Endothelial cell of umbilical vein (primary cell): ENCODE measurements at regions not wholly inside any gene's neighbourhood (a gene's known extent, or its start where the extent isn't known, plus 50 kb on each side); places are given as distances from the start of the nearest gene placed in this dataset.
A peak's percentile ranks its signal among the peaks of the same experiment; 100 is the strongest.

ENCODE experiments used
- BruUV-seq: library from RNA; stranded (reverse); fragments of 400-500 nt; replicated peaks from 2 replicates; lab custom pipeline; 2021; lab: Mats Ljungman, UMichigan
- CTCF ChIA-PET: fragments of 300-600, 350-600 bp; sonication (Branson Sonifier 250); formaldehyde crosslinking; loops from one replicate; lab custom pipeline; 2021; ENCODE audit warnings: antibody characterized with exemption, inconsistent platforms; lab: Charles Lee
- POLR2A ChIA-PET: fragments of 300-600, 350-600 bp; sonication (Branson Sonifier 250); formaldehyde crosslinking; loops from one replicate; lab custom pipeline; 2021; ENCODE audit warnings: antibody characterized with exemption, inconsistent platforms; lab: Charles Lee
- DNase-seq: peaks from one replicate; pipeline ENCODE4 v3.0.0-alpha.2; 2011; ENCODE audit warnings: low read depth, low spot score
- FAIRE-seq: peaks from 2 replicates; lab custom pipeline; 2011; peaks lifted over from hg19 to GRCh38; lab: Jason Lieb, UNC
- H2AFZ ChIP-seq: 2 replicates; pipeline ENCODE4 v1.6.0; 2012; ENCODE audit warnings: low read depth, low read length, control low read depth, inconsistent platforms
- H3K27ac ChIP-seq: 2 replicates; pipeline ENCODE4 v1.5.1; 2011; ENCODE audit warnings: low read depth, mild to moderate bottlenecking, control low read depth, low read length, moderate library complexity; ENCODE audit not compliant: insufficient read depth
- H3K27me3 ChIP-seq, 2 experiments: 2 replicates each; pipeline versions ENCODE4 v1.6.0 to v1.6.1; 2011; ENCODE audit warnings: low read length in 2 of 2, mixed read lengths in 1 of 2; ENCODE audit not compliant: control insufficient read depth in 2 of 2, insufficient read depth in 2 of 2
- H3K36me3 ChIP-seq, 2 experiments: 2 replicates in 1 of 2; 3 replicates in 1 of 2; pipeline ENCODE4 v1.5.1; 2011; ENCODE audit warnings: low read length in 2 of 2, mild to moderate bottlenecking in 1 of 2, moderate library complexity in 1 of 2; ENCODE audit not compliant: control insufficient read depth in 2 of 2, insufficient read depth in 2 of 2; ENCODE audit errors: extremely low read depth in 1 of 2
- H3K4me1 ChIP-seq: 3 replicates; pipeline ENCODE4 v1.5.1; 2011; ENCODE audit warnings: mild to moderate bottlenecking, low read length; ENCODE audit not compliant: control insufficient read depth, insufficient read depth; ENCODE audit errors: extremely low read depth
- H3K4me2 ChIP-seq: 2 replicates; pipeline ENCODE4 v1.6.1; 2011; ENCODE audit warnings: low read length, control low read depth, mixed read lengths; ENCODE audit not compliant: insufficient read depth
- H3K4me3 ChIP-seq, 3 experiments: fragments of 200-600 bp in 1 of 3; sonication (generic), shearing (Covaris generic) in 1 of 3; replicated peaks in 1 of 3; 2 replicates each; pipeline ENCODE4 v1.5.1; 2011 to 2016; ENCODE audit warnings: control low read depth in 3 of 3, low read length in 3 of 3, mild to moderate bottlenecking in 2 of 3, inconsistent platforms in 1 of 3, low read depth in 1 of 3, moderate library complexity in 1 of 3; ENCODE audit not compliant: insufficient read depth in 1 of 3
- H3K79me2 ChIP-seq: 2 replicates; pipeline ENCODE4 v1.6.0; 2012; ENCODE audit warnings: low read length, inconsistent platforms; ENCODE audit not compliant: control insufficient read depth, insufficient read depth
- H3K9ac ChIP-seq: replicated peaks from 2 replicates; pipeline ENCODE3; 2011; ENCODE audit warnings: low read length, control low read depth; ENCODE audit not compliant: insufficient read depth; ENCODE audit errors: extremely low read depth
- H3K9me1 ChIP-seq: replicated peaks from 3 replicates; pipeline ENCODE4 v1.6.0; 2011; ENCODE audit warnings: mild to moderate bottlenecking, low read length; ENCODE audit not compliant: control insufficient read depth, insufficient read depth; ENCODE audit errors: extremely low read depth
- H3K9me3 ChIP-seq: replicated peaks from 2 replicates; pipeline ENCODE4 v1.5.1; 2012; ENCODE audit warnings: low read length, inconsistent platforms; ENCODE audit not compliant: control insufficient read depth, insufficient read depth
- H4K20me1 ChIP-seq: replicated peaks from 2 replicates; pipeline ENCODE3; 2011; ENCODE audit warnings: mild to moderate bottlenecking, low read length; ENCODE audit not compliant: control insufficient read depth, insufficient read depth; ENCODE audit errors: extremely low read depth
- EZH2 ChIP-seq: IDR thresholded peaks from 2 replicates; pipeline ENCODE4 v1.6.1; 2012; ENCODE audit warnings: borderline replicate concordance, low read depth, mild to moderate bottlenecking, moderate library complexity, low read length, inconsistent platforms; ENCODE audit not compliant: severe bottlenecking
- FOS ChIP-seq: IDR thresholded peaks from 2 replicates; pipeline ENCODE4 v1.6.1; 2011; ENCODE audit warnings: mild to moderate bottlenecking, low read length, moderate library complexity, borderline replicate concordance; ENCODE audit not compliant: insufficient read depth
- GATA2 ChIP-seq: IDR thresholded peaks from 2 replicates; pipeline ENCODE4 v1.7.0; 2011; ENCODE audit warnings: low read depth, mild to moderate bottlenecking, moderate library complexity, mixed read lengths, low read length; ENCODE audit not compliant: insufficient read length, insufficient read depth
- JUN ChIP-seq: IDR thresholded peaks from 2 replicates; pipeline ENCODE4 v1.6.1; 2011; ENCODE audit warnings: borderline replicate concordance, low read depth; ENCODE audit not compliant: insufficient read length, insufficient read depth
- MAX ChIP-seq: IDR thresholded peaks from 2 replicates; pipeline ENCODE4 v1.6.1; 2011; ENCODE audit not compliant: insufficient read depth, insufficient read length
- MYC ChIP-seq: IDR thresholded peaks from one replicate; pipeline ENCODE4 v1.6.1; 2011; ENCODE audit warnings: mild to moderate bottlenecking, low read depth, low read length
- POLR2A ChIP-seq: IDR thresholded peaks from 2 replicates; pipeline ENCODE4 v1.6.1; 2012; ENCODE audit warnings: low read depth, mild to moderate bottlenecking, control low read depth, low read length
- POLR2AphosphoS5 ChIP-seq: IDR thresholded peaks from 2 replicates; pipeline ENCODE4 v1.6.1; 2012; ENCODE audit warnings: low read depth, mild to moderate bottlenecking, control low read depth, low read length, moderate library complexity; ENCODE audit not compliant: insufficient read depth
- dilution Hi-C: fragments of 300-500 bp; cut with MboI; formaldehyde crosslinking; loops from one replicate; pipeline ENCODE4 v1.15.0; 2019; ENCODE audit warnings: low sequenced_read_pairs; ENCODE audit not compliant: extremely low pct_ligation_motif_present
- intact Hi-C: fragments of 100-400 bp; cut with micrococcal nuclease; formaldehyde crosslinking; loops from one replicate; pipeline ENCODE4 v1.10.0; 2022
- TF ChIP-seq, protein P1 (sequence below), 2 donors: IDR thresholded peaks; 1 replicate in 1 of 2; 2 replicates in 1 of 2; pipeline ENCODE4 v1.5.1; 2011; ENCODE audit warnings: low read length in 2 of 2, mild to moderate bottlenecking in 2 of 2, moderate library complexity in 2 of 2, control low read depth in 1 of 2, inconsistent platforms in 1 of 2, low read depth in 1 of 2; ENCODE audit not compliant: insufficient read depth in 1 of 2; ENCODE audit errors: extremely low read depth in 1 of 2

DNA sequence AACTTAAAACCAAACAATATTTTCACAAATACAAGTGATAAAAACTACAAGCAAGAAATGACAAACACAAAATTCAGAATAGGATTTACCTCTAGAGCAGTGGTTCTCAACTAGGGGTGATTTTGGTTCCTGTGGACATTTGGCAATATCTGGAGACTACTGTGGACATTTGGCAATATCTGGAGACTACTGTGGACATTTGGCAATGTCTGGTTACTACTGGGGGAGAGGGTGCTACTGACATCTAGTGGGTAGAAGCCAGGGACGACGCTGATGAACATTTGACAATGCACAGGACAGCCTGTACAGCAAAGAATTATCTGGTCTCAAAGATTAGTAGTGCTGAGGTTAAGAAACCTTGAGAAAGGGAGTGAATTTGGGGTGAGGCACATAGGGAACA, 169.8 kb downstream of the CLCN4 start:
- no TSS peak for BruUV-seq
- intact Hi-C loops, result loop anchor here (5.0 to 10.0 kb wide), 2 partner anchors 139 to 288 kb away; no protein-coding TSS in a partner anchor
- dilution Hi-C loops, result no loop called here

GRCh38 chrX:10327651-10328050, 170.9 kb downstream of the CLCN4 start:
- Histone ChIP-seq H3K9me3 (no peaks in the 10 kb centered on the region), H4K20me1 (no peaks in the 10 kb centered on the region), H3K4me3 (no peak overlapping the region), H3K4me1 (no peaks in the 10 kb centered on the region), H2AFZ (no peak overlapping the region), H3K9me1 (no peaks in the 10 kb centered on the region), H3K27me3 (no peaks in the 10 kb centered on the region), H3K4me2 (no peak overlapping the region), H3K36me3 (no peaks in the 10 kb centered on the region), H3K79me2 (no peaks in the 10 kb centered on the region), H3K9ac (no peak overlapping the region), H3K27ac (no peak overlapping the region)
- dilution Hi-C loops, result no loop called here
- DNase-seq (no peak), FAIRE-seq (no peak)
- CTCF ChIA-PET, result no interaction called here
- POLR2A ChIA-PET, result no interaction called here
- TF ChIP-seq POLR2AphosphoS5 (no peak), FOS (no peak), JUN (no peak), GATA2 (no peak), MYC (no peak), EZH2 (no peak), POLR2A (no peak), MAX (no peak)
- TF ChIP-seq, protein P1, sequence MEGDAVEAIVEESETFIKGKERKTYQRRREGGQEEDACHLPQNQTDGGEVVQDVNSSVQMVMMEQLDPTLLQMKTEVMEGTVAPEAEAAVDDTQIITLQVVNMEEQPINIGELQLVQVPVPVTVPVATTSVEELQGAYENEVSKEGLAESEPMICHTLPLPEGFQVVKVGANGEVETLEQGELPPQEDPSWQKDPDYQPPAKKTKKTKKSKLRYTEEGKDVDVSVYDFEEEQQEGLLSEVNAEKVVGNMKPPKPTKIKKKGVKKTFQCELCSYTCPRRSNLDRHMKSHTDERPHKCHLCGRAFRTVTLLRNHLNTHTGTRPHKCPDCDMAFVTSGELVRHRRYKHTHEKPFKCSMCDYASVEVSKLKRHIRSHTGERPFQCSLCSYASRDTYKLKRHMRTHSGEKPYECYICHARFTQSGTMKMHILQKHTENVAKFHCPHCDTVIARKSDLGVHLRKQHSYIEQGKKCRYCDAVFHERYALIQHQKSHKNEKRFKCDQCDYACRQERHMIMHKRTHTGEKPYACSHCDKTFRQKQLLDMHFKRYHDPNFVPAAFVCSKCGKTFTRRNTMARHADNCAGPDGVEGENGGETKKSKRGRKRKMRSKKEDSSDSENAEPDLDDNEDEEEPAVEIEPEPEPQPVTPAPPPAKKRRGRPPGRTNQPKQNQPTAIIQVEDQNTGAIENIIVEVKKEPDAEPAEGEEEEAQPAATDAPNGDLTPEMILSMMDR (IDR thresholded peaks at IDR 0.05; ENCODE audit: extremely low read depth in 1 of 2, insufficient read depth in 1 of 2, low read depth in 1 of 2, low read length in 2 of 2), result no peak
- BruUV-seq, result no TSS peak
- intact Hi-C loops, result loop anchor here (5.0 to 10.0 kb wide), 2 partner anchors 140 to 287 kb away; no protein-coding TSS in a partner anchor

More for the DNA sequence above, 169.8 kb downstream of the CLCN4 start:
- Histone ChIP-seq H3K4me2 (no peak overlapping the region), H3K27ac (no peak overlapping the region), H2AFZ (no peak overlapping the region), H3K4me3 (no peak overlapping the region), H4K20me1 (no peaks in the 10 kb centered on the region), H3K9me1 (no peaks in the 10 kb centered on the region), H3K4me1 (no peaks in the 10 kb centered on the region), H3K9me3 (no peaks in the 10 kb centered on the region), H3K79me2 (no peaks in the 10 kb centered on the region), H3K9ac (no peak overlapping the region), H3K27me3 (no peaks in the 10 kb centered on the region), H3K36me3 (no peaks in the 10 kb centered on the region)
- TF ChIP-seq MAX (no peak), EZH2 (no peak), POLR2A (no peak), JUN (no peak)
- TF ChIP-seq, protein P1 (IDR thresholded peaks at IDR 0.05; ENCODE audit: extremely low read depth in 1 of 2, insufficient read depth in 1 of 2, low read depth in 1 of 2, low read length in 2 of 2), result no peak
- ChIA-PET POLR2A (no interaction called here), CTCF (no interaction called here)
- FAIRE-seq (no peak), DNase-seq (peak; percentile 1)
